ENCODE measurements at regions not wholly inside any gene's neighbourhood (a gene's known extent, or its start where the extent isn't known, plus 50 kb on each side); places are given as distances from the start of the nearest gene placed in this dataset.

DNA sequence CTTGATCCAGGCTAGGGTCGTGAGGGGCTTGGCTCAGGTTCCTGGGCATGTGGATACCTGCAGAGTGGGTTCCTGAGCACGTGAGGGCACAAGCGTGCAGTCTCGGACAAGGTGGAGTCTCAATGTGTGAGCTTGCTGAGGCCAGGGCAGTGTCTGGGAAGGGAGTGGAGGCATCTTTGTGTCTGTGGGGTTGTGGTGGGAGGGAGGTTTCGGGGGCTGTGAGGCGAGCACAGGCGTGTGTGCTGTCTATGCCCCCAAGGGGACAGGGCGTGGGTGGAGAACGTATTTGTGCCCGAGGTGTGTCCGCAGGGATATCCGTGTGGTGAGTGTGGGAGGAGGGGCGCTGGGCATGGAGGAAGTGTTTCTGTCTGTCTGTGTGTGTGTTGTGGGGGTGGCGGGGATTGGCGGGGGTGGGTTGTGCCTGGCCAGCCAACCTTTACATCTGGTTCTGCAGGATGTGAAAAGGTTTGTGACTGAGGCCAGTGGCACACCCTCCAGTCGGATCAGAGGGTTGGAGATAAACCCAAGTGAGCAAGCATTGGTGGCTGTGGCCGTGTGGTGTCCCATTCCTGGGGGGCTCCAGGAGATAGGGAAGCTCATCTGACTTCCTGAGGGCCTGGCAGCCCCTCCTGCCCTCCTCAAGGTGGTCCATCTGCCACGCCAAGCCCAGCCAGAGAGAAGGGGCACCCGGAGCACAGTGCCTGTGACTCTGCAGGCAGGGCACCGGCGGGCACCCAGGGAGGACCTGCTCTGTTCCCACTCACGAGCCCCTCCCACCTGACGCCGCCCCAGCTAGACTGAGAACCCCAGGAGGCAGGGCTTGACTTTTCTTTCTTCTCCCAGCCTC lies 57.1 kb downstream of the ZFP36L2 start:
- TF ChIP-seq POLR2AphosphoS5 (IDR thresholded peaks at IDR 0.05; ENCODE audit: low read depth, low read length): no peak
- no peak for TF ChIP-seq POLR2A (IDR thresholded peaks at IDR 0.05; ENCODE audit: low read depth, low read length)
- TF ChIP-seq TAF1 (IDR thresholded peaks at IDR 0.05; ENCODE audit: low read depth, low read length): no peak
